SK-N-SH treated with all-trans-retinoic acid at 6 μM for 48 hours (cell line): ENCODE measurements at regions not wholly inside any gene's neighbourhood (a gene's known extent, or its start where the extent isn't known, plus 50 kb on each side); places are given as distances from the start of the nearest gene placed in this dataset.

Source experiments
- ATAC-seq: fragments of 200-7000 bp; cut with Tn5 transposase; 3 replicates; pipeline ENCODE4 v1.9.1; 2020; ENCODE audit warnings: mild to moderate bottlenecking, moderate library complexity
- BACH2 ChIP-seq: fragments of 250-450 bp; sonication (Bioruptor Pico); IDR thresholded peaks from 2 replicates; pipeline ENCODE4 v1.9.0; 2021; ENCODE audit warnings: mild to moderate bottlenecking, borderline replicate concordance
- CSDC2 ChIP-seq: fragments of 250-450 bp; sonication (Bioruptor Pico); IDR thresholded peaks from 2 replicates; pipeline ENCODE4 v1.5.0; 2020; ENCODE audit warnings: mild to moderate bottlenecking, moderate library complexity
- CSRNP3 ChIP-seq: fragments of 250-450 bp; sonication (Bioruptor Pico); IDR thresholded peaks from 2 replicates; pipeline ENCODE4 v1.5.1; 2021; ENCODE audit warnings: mild to moderate bottlenecking, moderate library complexity
- ESRRG ChIP-seq: fragments of 250-450 bp; sonication (Bioruptor Pico); IDR thresholded peaks from 2 replicates; pipeline ENCODE4 v1.6.1; 2021; ENCODE audit warnings: mild to moderate bottlenecking
- GLIS3 ChIP-seq: fragments of 250-450 bp; sonication (Bioruptor Pico); IDR thresholded peaks from 2 replicates; pipeline ENCODE4 v1.5.0; 2020; ENCODE audit warnings: mild to moderate bottlenecking, moderate library complexity
- ISL1 ChIP-seq: fragments of 250-450 bp; sonication (Bioruptor Pico); IDR thresholded peaks from 2 replicates; pipeline ENCODE4 v2.1.2; 2022; ENCODE audit warnings: mild to moderate bottlenecking, moderate library complexity
- OSR1 ChIP-seq: fragments of 250-450 bp; sonication (Bioruptor Pico); IDR thresholded peaks from 2 replicates; pipeline ENCODE4 v1.8.0; 2022; ENCODE audit warnings: moderate library complexity, mild to moderate bottlenecking, inconsistent platforms
- PATZ1 ChIP-seq: fragments of 250-450 bp; sonication (Bioruptor Pico); IDR thresholded peaks from 2 replicates; pipeline ENCODE4 v1.8.0; 2020; ENCODE audit warnings: mild to moderate bottlenecking, moderate library complexity, borderline replicate concordance
- POU6F1 ChIP-seq: fragments of 250-450 bp; sonication (Bioruptor Pico); IDR thresholded peaks from 2 replicates; pipeline ENCODE4 v1.8.0; 2021; ENCODE audit warnings: low read depth, mild to moderate bottlenecking, moderate library complexity, borderline replicate concordance
- PPARA ChIP-seq: fragments of 250-450 bp; sonication (Bioruptor Pico); IDR thresholded peaks from 2 replicates; pipeline ENCODE4 v1.5.0; 2020; ENCODE audit warnings: mild to moderate bottlenecking, borderline replicate concordance
- SNAI2 ChIP-seq: fragments of 250-450 bp; sonication (Bioruptor Pico); IDR thresholded peaks from 2 replicates; pipeline ENCODE4 v1.5.0; 2020; ENCODE audit warnings: mild to moderate bottlenecking, moderate library complexity
- TCF4 ChIP-seq: fragments of 250-450 bp; sonication (Bioruptor Pico); IDR thresholded peaks from 2 replicates; pipeline ENCODE4 v1.8.0; 2021; ENCODE audit warnings: mild to moderate bottlenecking, moderate library complexity, borderline replicate concordance
- TOX ChIP-seq: fragments of 250-450 bp; sonication (Bioruptor Pico); IDR thresholded peaks from 2 replicates; pipeline ENCODE4 v1.8.0; 2021; ENCODE audit warnings: mild to moderate bottlenecking, moderate library complexity, borderline replicate concordance
- ZC3H10 ChIP-seq: fragments of 250-450 bp; sonication (Bioruptor Pico); IDR thresholded peaks from 2 replicates; pipeline ENCODE4 v1.5.1; 2021; ENCODE audit warnings: mild to moderate bottlenecking, moderate library complexity
- ZFP3 ChIP-seq: fragments of 250-450 bp; sonication (Bioruptor Pico); IDR thresholded peaks from 2 replicates; pipeline ENCODE4 v1.5.0; 2020; ENCODE audit warnings: mild to moderate bottlenecking, moderate library complexity
- ZNF565 ChIP-seq: fragments of 450-650 bp; formaldehyde crosslinking; conservative IDR thresholded peaks from 2 replicates; pipeline ENCODE4 v1.5.0; 2020; ENCODE audit warnings: low read depth, mild to moderate bottlenecking, moderate library complexity
- ZNF8 ChIP-seq: fragments of 450-650 bp; formaldehyde crosslinking; IDR thresholded peaks from 2 replicates; pipeline ENCODE4 v1.5.0; 2020; ENCODE audit warnings: mild to moderate bottlenecking, moderate library complexity
- TF ChIP-seq, protein P1 (sequence below): fragments of 250-450 bp; sonication (Bioruptor Pico); IDR thresholded peaks from 2 replicates; pipeline ENCODE4 v1.5.1; 2020; ENCODE audit warnings: low read depth, mild to moderate bottlenecking, moderate library complexity
- TF ChIP-seq, protein P2 (sequence below): fragments of 250-450 bp; sonication (Bioruptor Pico); IDR thresholded peaks from 2 replicates; pipeline ENCODE4 v1.5.0; 2020; ENCODE audit warnings: mild to moderate bottlenecking, moderate library complexity

DNA sequence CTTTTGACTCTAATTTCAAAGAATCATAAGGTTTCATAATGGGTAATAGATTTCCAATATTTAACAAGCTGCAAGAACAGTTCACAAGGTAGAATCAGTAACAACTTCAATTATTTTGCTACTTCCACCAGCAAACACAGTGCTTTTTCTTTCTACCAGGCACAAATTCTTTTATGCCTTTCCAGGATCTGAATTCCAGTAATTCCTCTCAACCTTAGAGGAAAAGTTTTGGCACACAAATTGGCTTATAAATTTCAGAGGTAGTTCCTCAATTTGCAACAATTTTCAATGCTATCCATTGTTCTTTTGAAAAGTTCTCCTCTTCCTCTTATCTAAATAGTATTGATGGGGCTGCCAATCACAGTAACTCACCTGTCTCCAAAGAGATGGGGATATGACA lies 665.4 kb upstream of the PHF14 start:
- TF ChIP-seq, protein P1, sequence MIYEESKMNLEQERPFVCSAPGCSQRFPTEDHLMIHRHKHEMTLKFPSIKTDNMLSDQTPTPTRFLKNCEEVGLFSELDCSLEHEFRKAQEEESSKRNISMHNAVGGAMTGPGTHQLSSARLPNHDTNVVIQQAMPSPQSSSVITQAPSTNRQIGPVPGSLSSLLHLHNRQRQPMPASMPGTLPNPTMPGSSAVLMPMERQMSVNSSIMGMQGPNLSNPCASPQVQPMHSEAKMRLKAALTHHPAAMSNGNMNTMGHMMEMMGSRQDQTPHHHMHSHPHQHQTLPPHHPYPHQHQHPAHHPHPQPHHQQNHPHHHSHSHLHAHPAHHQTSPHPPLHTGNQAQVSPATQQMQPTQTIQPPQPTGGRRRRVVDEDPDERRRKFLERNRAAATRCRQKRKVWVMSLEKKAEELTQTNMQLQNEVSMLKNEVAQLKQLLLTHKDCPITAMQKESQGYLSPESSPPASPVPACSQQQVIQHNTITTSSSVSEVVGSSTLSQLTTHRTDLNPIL (CRISPR knock-in tag) = no peak
- TF ChIP-seq ZFP3 = no peak
- TF ChIP-seq CSRNP3 (CRISPR knock-in tag) = no peak
- TF ChIP-seq SNAI2 (CRISPR knock-in tag) = no peak
- TF ChIP-seq BACH2 = no peak
- TF ChIP-seq ZNF565 (CRISPR knock-in tag) = no peak
- TF ChIP-seq CSDC2 (CRISPR knock-in tag) = no peak
- no peak for TF ChIP-seq PPARA
- ATAC-seq = no peak

GRCh38 chr7:10312942-10313341 lies 660.7 kb upstream of the PHF14 start:
- TF ChIP-seq, protein P2, sequence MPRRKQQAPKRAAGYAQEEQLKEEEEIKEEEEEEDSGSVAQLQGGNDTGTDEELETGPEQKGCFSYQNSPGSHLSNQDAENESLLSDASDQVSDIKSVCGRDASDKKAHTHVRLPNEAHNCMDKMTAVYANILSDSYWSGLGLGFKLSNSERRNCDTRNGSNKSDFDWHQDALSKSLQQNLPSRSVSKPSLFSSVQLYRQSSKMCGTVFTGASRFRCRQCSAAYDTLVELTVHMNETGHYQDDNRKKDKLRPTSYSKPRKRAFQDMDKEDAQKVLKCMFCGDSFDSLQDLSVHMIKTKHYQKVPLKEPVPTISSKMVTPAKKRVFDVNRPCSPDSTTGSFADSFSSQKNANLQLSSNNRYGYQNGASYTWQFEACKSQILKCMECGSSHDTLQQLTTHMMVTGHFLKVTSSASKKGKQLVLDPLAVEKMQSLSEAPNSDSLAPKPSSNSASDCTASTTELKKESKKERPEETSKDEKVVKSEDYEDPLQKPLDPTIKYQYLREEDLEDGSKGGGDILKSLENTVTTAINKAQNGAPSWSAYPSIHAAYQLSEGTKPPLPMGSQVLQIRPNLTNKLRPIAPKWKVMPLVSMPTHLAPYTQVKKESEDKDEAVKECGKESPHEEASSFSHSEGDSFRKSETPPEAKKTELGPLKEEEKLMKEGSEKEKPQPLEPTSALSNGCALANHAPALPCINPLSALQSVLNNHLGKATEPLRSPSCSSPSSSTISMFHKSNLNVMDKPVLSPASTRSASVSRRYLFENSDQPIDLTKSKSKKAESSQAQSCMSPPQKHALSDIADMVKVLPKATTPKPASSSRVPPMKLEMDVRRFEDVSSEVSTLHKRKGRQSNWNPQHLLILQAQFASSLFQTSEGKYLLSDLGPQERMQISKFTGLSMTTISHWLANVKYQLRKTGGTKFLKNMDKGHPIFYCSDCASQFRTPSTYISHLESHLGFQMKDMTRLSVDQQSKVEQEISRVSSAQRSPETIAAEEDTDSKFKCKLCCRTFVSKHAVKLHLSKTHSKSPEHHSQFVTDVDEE (CRISPR knock-in tag) = no peak
- no peak for TF ChIP-seq CSDC2 (CRISPR knock-in tag)
- TF ChIP-seq OSR1 (CRISPR knock-in tag) = no peak
- TF ChIP-seq ZNF8 (CRISPR knock-in tag) = no peak
- no peak for TF ChIP-seq POU6F1 (CRISPR knock-in tag)
- no peak for TF ChIP-seq PATZ1
- no peak for ATAC-seq

DNA sequence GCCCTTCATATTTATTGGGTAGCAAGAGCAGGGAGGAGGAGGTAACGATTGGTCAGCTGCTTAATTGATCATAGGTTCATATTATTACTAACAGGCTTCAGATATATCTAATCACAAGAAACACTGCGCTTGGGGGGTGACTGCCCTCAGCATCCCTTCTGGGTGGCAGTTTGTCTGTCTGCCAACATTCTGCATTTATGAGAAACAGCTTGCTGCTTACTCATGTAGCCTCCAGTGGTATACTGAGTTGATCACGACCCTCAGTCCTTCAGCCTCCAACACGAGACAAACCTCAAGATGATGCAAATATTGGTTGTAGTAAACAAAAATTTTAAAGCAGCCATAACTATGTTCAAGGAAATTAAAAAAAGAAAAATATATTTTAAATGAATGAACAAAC lies 657.8 kb upstream of the PHF14 start:
- no peak for ATAC-seq
- TF ChIP-seq ZNF565 (CRISPR knock-in tag) (no peak), ISL1 (CRISPR knock-in tag) (no peak), ZC3H10 (CRISPR knock-in tag) (no peak), GLIS3 (CRISPR knock-in tag) (no peak), ESRRG (CRISPR knock-in tag) (no peak), ZFP3 (no peak), TOX (CRISPR knock-in tag) (no peak), TCF4 (no peak), PATZ1 (no peak), ZNF8 (CRISPR knock-in tag) (no peak), SNAI2 (CRISPR knock-in tag) (no peak), PPARA (no peak), CSRNP3 (CRISPR knock-in tag) (no peak)
- TF ChIP-seq, protein P1 (CRISPR knock-in tag) = no peak
